Natural killer cell treated with Interleukin-12 subunit alpha and Interleukin-12 subunit beta and Interleukin-15 and Interleukin-18, amount 100 ng/mL, for 72 hours (primary cell): ENCODE measurements at regions not wholly inside any gene's neighbourhood (a gene's known extent, or its start where the extent isn't known, plus 50 kb on each side); places are given as distances from the start of the nearest gene placed in this dataset.

ENCODE experiments used
- ATAC-seq, 2 donors: fragments of 150-1000 bp; cut with Tn5 transposase in 1 of 2; sonication (Bioruptor Pico), chemical (Tn5 transposase) in 1 of 2; 2 replicates each; pipeline ENCODE4 v1.10.0; 2021
- DNase-seq: peaks from one replicate; pipeline ENCODE4 v3.0.0; 2022; ENCODE audit warnings: low spot score
- H3K27ac Mint-ChIP-seq, 2 donors: 1 replicate in 1 of 2; 2 replicates in 1 of 2; pipeline ENCODE4 v1.8.0; 2022; ENCODE audit warnings: mixed read lengths in 2 of 2, mild to moderate bottlenecking in 1 of 2, moderate library complexity in 1 of 2
- H3K27me3 Mint-ChIP-seq, 2 donors: 1 replicate in 1 of 2; 2 replicates in 1 of 2; pipeline ENCODE4 v1.8.0; 2022; ENCODE audit warnings: mixed read lengths in 2 of 2
- H3K36me3 Mint-ChIP-seq: one replicate; pipeline ENCODE4 v1.8.0; 2022; ENCODE audit warnings: mixed read lengths
- H3K4me1 Mint-ChIP-seq, 2 donors: 1 replicate in 1 of 2; 2 replicates in 1 of 2; pipeline ENCODE4 v1.8.0; 2022; ENCODE audit warnings: low read depth in 2 of 2, mixed read lengths in 2 of 2, mild to moderate bottlenecking in 1 of 2
- H3K4me3 Mint-ChIP-seq: one replicate; pipeline ENCODE4 v1.8.0; 2022; ENCODE audit warnings: mixed read lengths
- H3K9me3 Mint-ChIP-seq: 2 replicates; pipeline ENCODE4 v1.8.0; 2022; ENCODE audit warnings: mixed read lengths

GRCh38 chr15:98240303-98240702, 279.8 kb downstream of the ARRDC4 start:
- H3K4me3 Mint-ChIP-seq: no peak overlapping the region
- no peaks in the 10 kb centered on the region for H3K36me3 Mint-ChIP-seq
- no peaks in the 10 kb centered on the region for H3K4me1 Mint-ChIP-seq
- H3K27ac Mint-ChIP-seq: no peak overlapping the region
- H3K9me3 Mint-ChIP-seq: no peaks in the 10 kb centered on the region
- peaks cover 15 to 17% of the 10 kb centered on the region in 2 donors for H3K27me3 Mint-ChIP-seq
- no peak for DNase-seq
- no peak for ATAC-seq

DNA sequence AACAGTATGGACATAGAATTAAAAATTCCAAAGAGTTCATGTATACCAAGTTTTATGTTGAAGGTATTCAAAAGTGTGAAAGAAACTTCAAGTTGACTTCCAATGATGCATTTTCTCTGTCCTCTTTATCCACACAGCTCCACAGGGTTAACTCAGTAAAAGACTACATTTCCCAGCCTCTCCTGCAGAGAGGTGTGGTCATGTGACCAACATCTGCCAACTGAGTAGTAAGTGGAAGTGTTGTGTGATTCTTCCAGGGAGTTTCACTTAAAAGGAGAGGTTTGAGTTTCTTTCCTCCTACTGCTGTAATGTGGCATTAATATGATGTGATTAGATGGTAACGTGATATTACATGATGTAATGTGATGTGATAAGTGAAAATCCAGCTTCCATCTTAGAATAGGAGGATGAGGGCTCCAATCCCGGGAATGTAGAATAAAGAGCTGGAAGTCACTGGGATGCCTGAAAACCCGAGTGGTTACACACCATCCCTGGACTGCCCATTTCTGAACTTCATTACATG, 280.6 kb downstream of the ARRDC4 start:
- Mint-ChIP-seq H3K4me3 (no peak overlapping the region), H3K9me3 (no peaks in the 10 kb centered on the region), H3K27ac (no peak overlapping the region), H3K27me3 (peaks cover 17 to 18% of the 10 kb centered on the region in 2 donors), H3K36me3 (no peaks in the 10 kb centered on the region), H3K4me1 (no peaks in the 10 kb centered on the region)
- no peak for ATAC-seq
- no peak for DNase-seq

DNA sequence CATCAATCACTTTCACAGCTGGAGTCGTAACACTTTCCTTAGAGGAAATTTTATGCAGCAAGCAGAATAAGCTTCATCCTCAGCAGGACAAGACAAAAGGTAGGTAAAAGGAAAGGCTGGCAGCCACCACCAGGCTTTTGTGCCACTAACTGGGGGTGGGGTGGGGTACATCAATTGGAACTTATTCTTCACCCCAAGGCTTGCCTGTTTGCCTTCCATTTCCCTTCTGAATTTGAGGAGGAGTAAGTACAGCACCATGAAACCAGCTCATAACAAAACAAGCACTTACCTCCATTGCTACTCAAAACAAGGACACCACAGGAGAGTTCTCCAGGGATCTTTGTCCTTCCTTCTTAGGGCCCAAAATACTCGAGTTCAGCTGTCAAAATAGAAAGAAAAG, 296.8 kb downstream of the ARRDC4 start:
- no peak for ATAC-seq
- Mint-ChIP-seq H3K36me3 (no peaks in the 10 kb centered on the region), H3K4me3 (no peak overlapping the region), H3K4me1 (no peaks in the 10 kb centered on the region), H3K9me3 (no peaks in the 10 kb centered on the region), H3K27me3 (peaks cover 15 to 18% of the 10 kb centered on the region in 2 donors), H3K27ac (no peak overlapping the region)
- no peak for DNase-seq

DNA sequence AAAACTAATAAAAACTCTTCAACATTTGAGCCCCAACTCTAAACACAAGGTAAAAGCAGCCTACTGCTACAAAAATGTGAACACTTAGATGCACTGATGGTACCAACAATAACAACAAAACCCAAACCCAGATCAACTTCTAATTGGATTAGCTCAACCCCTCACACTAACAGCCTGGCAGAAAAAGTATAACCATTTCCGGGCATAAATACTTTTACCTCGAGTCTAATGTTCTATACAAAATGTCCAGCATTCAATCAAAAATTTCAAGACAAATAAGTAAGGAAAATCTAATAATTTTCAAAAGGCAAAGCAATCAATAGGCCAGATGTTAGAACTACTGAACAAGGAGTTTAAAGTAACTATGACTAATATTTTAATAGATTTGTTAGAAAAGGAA, 303.3 kb downstream of the ARRDC4 start:
- DNase-seq (no peak), ATAC-seq (no peak)
- H3K36me3 Mint-ChIP-seq: no peaks in the 10 kb centered on the region
- H3K4me3 Mint-ChIP-seq: no peak overlapping the region
- H3K27me3 Mint-ChIP-seq: peaks cover 4 to 5% of the 10 kb centered on the region in 2 donors
- H3K27ac Mint-ChIP-seq: no peak overlapping the region
- no peaks in the 10 kb centered on the region for H3K9me3 Mint-ChIP-seq
- no peaks in the 10 kb centered on the region for H3K4me1 Mint-ChIP-seq

GRCh38 chr15:98266295-98266694, 305.8 kb downstream of the ARRDC4 start:
- DNase-seq (no peak), ATAC-seq (no peak)
- Mint-ChIP-seq H3K4me1 (no peaks in the 10 kb centered on the region), H3K4me3 (no peak overlapping the region), H3K27ac (no peak overlapping the region), H3K9me3 (no peaks in the 10 kb centered on the region), H3K36me3 (no peaks in the 10 kb centered on the region), H3K27me3 (peaks cover 0 to 2% of the 10 kb centered on the region in 2 donors)

GRCh38 chr15:98268163-98268562, 307.7 kb downstream of the ARRDC4 start:
- Mint-ChIP-seq H3K27me3 (peaks cover 0 to 2% of the 10 kb centered on the region in 2 donors), H3K9me3 (no peaks in the 10 kb centered on the region), H3K4me1 (no peaks in the 10 kb centered on the region), H3K36me3 (no peaks in the 10 kb centered on the region), H3K27ac (no peak overlapping the region), H3K4me3 (no peak overlapping the region)
- ATAC-seq: peak in 1 of 2 donors; percentile 36
- no peak for DNase-seq

GRCh38 chr15:98272625-98273024, 312.1 kb downstream of the ARRDC4 start:
- H3K4me1 Mint-ChIP-seq: no peaks in the 10 kb centered on the region
- DNase-seq (no peak), ATAC-seq (no peak)
- H3K9me3 Mint-ChIP-seq: no peaks in the 10 kb centered on the region
- H3K4me3 Mint-ChIP-seq: no peak overlapping the region
- H3K27ac Mint-ChIP-seq: no peak overlapping the region
- no peaks in the 10 kb centered on the region for H3K36me3 Mint-ChIP-seq
- peaks cover 2 to 8% of the 10 kb centered on the region in 2 donors for H3K27me3 Mint-ChIP-seq

- Mint-ChIP-seq H3K27ac (no peak overlapping the region), H3K4me1 (no peaks in the 10 kb centered on the region), H3K9me3 (no peaks in the 10 kb centered on the region)
These were observed 315.5 kb downstream of the ARRDC4 start for GRCh38 chr15:98276018-98276417.

DNA sequence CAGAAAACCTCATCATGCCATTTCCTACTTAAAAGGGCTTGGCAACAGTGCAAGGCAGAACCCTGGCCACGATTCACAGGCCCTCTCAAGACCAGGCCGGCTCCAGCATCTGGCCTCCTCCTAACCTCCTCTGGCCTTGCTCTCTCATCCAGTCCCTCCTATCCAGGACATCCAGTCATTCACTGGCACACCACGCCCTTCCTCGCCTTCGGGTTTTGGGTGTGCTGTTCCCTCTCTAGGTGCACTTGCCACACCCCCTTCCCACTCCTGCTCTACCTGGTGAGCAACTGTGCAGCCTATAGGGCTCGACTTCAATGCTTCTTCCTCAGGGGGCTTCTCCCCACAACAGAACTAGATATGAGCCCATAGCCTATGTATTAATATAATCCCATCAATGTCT, 317.1 kb downstream of the ARRDC4 start:
- Mint-ChIP-seq H3K27ac (no peak overlapping the region), H3K36me3 (no peaks in the 10 kb centered on the region), H3K4me1 (no peaks in the 10 kb centered on the region), H3K4me3 (no peak overlapping the region), H3K27me3 (peaks cover 5 to 12% of the 10 kb centered on the region in 2 donors), H3K9me3 (no peaks in the 10 kb centered on the region)
- DNase-seq: no peak
- no peak for ATAC-seq

More at GRCh38 chr15:98276018-98276417, 315.5 kb downstream of the ARRDC4 start:
- DNase-seq: no peak
- no peaks in the 10 kb centered on the region for H3K36me3 Mint-ChIP-seq
- H3K27me3 Mint-ChIP-seq: peaks cover 5 to 8% of the 10 kb centered on the region in 2 donors
- no peak overlapping the region for H3K4me3 Mint-ChIP-seq
- ATAC-seq: peak in 1 of 2 donors; percentile 11

DNA sequence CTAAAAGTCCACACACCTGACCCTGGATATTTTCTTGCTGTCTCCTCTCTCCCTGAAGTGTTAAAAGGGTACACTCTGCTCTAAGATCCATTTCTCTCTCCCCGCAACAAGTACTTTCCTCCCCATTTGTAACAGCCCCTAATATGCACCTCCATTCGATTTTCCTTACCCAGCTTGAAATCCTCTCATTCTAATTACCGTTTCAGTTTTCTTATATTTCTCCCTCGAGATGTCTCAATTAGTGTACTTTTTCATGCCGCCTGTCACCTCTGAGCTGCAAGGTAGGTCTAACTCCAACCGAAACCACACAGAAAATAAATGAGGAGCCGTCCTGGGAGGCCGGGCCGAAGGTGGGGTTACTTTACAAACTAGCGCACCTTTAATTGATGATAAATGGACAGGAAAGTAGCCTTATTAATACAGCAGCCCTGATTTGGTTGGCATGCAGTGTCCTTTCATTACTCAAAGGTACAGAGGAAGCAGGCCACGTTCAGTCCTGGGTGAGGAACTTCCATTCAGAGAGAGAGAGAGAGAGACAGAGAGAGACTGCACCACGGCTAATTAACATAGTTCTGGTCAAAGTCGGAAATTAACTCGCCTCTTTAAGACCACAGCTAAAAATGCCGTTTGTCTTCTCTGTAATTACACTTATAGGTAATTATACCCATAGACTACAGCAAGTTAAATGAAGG, 319.9 kb downstream of the ARRDC4 start:
- H3K36me3 Mint-ChIP-seq: no peaks in the 10 kb centered on the region

GRCh38 chr15:98281130-98281529, 320.6 kb downstream of the ARRDC4 start:
- no peak overlapping the region for H3K27ac Mint-ChIP-seq
- H3K27me3 Mint-ChIP-seq: peaks cover 7 to 9% of the 10 kb centered on the region in 2 donors
- DNase-seq: no peak
- H3K4me3 Mint-ChIP-seq: no peak overlapping the region
- no peak for ATAC-seq
- H3K36me3 Mint-ChIP-seq: no peaks in the 10 kb centered on the region
- no peaks in the 10 kb centered on the region for H3K4me1 Mint-ChIP-seq
- H3K9me3 Mint-ChIP-seq: no peaks in the 10 kb centered on the region

More for the DNA sequence above, 319.9 kb downstream of the ARRDC4 start:
- DNase-seq (no peak), ATAC-seq (no peak)
- no peaks in the 10 kb centered on the region for H3K9me3 Mint-ChIP-seq
- no peak overlapping the region for H3K4me3 Mint-ChIP-seq
- H3K27ac Mint-ChIP-seq: no peak overlapping the region
- H3K27me3 Mint-ChIP-seq: peaks cover 7 to 9% of the 10 kb centered on the region in 2 donors
- H3K4me1 Mint-ChIP-seq: no peaks in the 10 kb centered on the region

DNA sequence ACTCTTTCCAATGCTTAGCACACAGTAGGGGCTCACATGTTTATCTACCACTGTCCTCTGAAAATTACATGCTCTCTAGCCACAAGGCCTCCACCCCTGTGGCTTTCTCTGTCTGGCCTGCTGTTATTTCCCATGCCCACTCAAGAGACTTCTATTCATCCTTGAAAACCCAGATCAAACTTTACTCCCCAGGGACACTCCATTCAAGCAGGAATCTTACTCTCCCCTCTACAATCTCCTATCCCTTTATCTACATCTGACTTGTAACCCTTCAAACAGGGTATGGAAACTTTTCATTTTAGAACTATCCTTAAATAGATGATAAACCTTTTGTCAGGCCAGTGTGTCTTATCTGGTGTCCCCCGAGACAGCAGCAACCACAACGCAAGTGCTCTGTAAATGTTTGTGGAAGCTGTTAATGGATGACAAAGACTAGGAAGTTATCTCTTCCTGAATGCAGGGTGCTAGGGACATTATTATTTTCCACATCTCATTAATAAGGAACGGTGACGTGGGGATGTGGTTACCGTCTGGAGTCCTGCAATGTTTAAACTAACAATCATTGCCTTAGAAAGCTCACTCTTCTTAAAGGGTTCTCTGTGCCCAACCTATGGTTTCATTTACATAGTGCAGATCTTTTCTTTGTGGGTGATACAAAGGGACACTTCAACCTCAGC, 322.3 kb downstream of the ARRDC4 start:
- Mint-ChIP-seq H3K4me3 (no peak overlapping the region), H3K27ac (no peak overlapping the region), H3K36me3 (no peaks in the 10 kb centered on the region), H3K4me1 (no peaks in the 10 kb centered on the region), H3K9me3 (no peaks in the 10 kb centered on the region), H3K27me3 (peaks cover 7 to 18% of the 10 kb centered on the region in 2 donors)
- DNase-seq (no peak), ATAC-seq (no peak)

DNA sequence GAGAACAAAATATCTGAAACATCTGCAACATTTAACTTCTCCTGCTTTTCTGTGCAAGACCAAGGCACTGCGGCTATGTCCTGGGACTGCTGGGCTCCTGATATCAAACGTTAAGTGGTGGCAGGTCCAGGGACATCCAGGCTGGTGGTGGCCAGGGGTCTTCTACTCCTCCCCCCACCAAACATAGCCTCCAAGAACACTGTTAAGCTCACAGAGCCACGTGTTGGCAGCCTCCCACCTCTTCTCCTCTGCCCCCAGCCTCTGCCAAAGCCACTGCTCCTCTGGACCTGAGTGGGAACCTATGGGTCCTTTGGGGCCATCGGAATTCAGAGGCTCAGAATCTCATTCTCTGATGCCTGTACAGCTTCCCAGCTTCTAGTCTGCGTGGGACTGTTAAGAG, 325.7 kb downstream of the ARRDC4 start:
- Mint-ChIP-seq H3K4me3 (no peak overlapping the region), H3K4me1 (no peaks in the 10 kb centered on the region), H3K27ac (no peak overlapping the region), H3K9me3 (no peaks in the 10 kb centered on the region), H3K27me3 (peaks cover 4 to 18% of the 10 kb centered on the region in 2 donors), H3K36me3 (no peaks in the 10 kb centered on the region)
- ATAC-seq (no peak), DNase-seq (no peak)

DNA sequence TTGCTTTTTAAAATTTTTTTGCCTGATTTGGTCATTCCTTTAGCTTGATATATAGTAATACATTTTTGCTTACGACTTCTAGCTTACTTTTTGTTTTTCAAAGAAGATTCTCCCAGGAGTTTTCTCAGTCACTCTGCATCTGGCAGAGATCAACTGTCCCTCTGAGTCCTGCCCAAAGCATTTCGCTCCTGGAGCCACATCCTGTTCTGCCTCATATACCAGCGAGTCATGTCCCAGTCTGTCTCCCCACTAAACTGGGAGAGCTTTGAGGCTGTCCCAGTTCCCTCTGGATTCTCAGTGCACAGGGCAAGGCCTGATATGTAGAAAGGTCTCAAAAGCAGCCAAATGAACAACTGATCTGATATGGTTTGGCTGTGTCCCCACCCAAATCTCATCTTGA, 326.3 kb downstream of the ARRDC4 start:
- no peaks in the 10 kb centered on the region for H3K36me3 Mint-ChIP-seq
- ATAC-seq: no peak

More for the DNA sequence above, 326.3 kb downstream of the ARRDC4 start:
- no peak for DNase-seq
- H3K4me1 Mint-ChIP-seq: no peaks in the 10 kb centered on the region
- H3K27me3 Mint-ChIP-seq: peaks cover 4 to 18% of the 10 kb centered on the region in 2 donors
- no peak overlapping the region for H3K27ac Mint-ChIP-seq
- H3K4me3 Mint-ChIP-seq: no peak overlapping the region
- H3K9me3 Mint-ChIP-seq: no peaks in the 10 kb centered on the region
